ENCODE measurements at regions not wholly inside any gene's neighbourhood (a gene's known extent, or its start where the extent isn't known, plus 50 kb on each side); places are given as distances from the start of the nearest gene placed in this dataset.

DNA sequence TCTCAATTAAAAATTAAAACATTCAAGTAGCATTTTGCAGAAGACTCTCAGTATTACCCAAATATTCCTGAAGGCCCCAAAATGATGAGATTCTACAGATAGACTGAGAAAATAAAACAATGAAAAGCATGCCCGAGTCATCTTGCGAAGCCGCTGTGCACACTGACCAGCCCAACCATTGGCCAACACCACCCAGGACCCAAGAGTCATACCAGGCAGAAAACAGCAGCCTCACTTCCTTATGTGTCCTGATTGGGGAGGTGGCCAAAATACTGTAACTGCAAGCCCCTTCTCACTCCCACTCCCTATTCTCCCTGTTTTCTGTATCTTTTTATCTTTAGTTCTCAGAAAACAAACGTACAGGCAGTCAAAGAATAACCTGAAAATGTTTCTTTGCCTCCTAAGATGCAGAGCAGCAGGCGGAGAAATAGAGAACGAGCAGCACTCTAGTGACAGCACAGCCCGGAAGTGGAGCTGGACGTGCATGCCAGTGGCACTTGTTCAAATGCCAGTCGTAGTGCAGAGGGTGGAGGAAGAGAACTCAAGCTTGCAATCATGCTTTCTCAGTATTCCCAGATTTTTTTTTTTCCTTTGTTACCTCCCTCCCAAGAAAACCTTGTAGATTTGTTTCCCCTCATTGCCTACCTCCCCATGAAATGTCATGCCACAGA is 182.3 kb upstream of the SOX9 start:
- no peak for TF ChIP-seq POLR2AphosphoS5 (IDR thresholded peaks at IDR 0.05; ENCODE audit: borderline replicate concordance, low read depth, low read length)
- no peak for TF ChIP-seq EZH2 (IDR thresholded peaks at IDR 0.05)
- no peak for TF ChIP-seq FOXP2 (optimal IDR thresholded peaks at IDR 0.05; ENCODE audit: control extremely low read depth, extremely low read length, insufficient read depth)
